GM19023 (cell line): ENCODE measurements at regions not wholly inside any gene's neighbourhood (a gene's known extent, or its start where the extent isn't known, plus 50 kb on each side); places are given as distances from the start of the nearest gene placed in this dataset.
"Not testable (repeated sequence)": the region's sequence is repeated elsewhere in the genome, so short reads cannot be mapped to it uniquely, and the experiment has no call there.

Source experiments
- ATAC-seq: cut with Tn5 transposase; IDR thresholded peaks from one replicate; pipeline ENCODE4 v1.9.1; 2021; ENCODE audit warnings: mild to moderate bottlenecking, moderate library complexity; ENCODE audit not compliant: unreplicated experiment

- no peak for ATAC-seq
Observed at GRCh38 chr1:195294911-195295310, 1313.3 kb downstream of the KCNT2 start.

- ATAC-seq = no peak
Observed at GRCh38 chr1:195278644-195279043, 1329.6 kb downstream of the KCNT2 start.

- ATAC-seq = no peak
Observed at GRCh38 chr1:195275710-195276109, 1332.5 kb downstream of the KCNT2 start.

GRCh38 chr1:195251900-195252299 is 1356.3 kb downstream of the KCNT2 start:
- no peak for ATAC-seq

- no peak for ATAC-seq
Observed at GRCh38 chr1:195243492-195243891, 1364.7 kb downstream of the KCNT2 start.

- ATAC-seq = no peak
Observed at GRCh38 chr1:195241066-195241465, 1367.2 kb downstream of the KCNT2 start.

GRCh38 chr1:195238313-195238712 is 1369.9 kb downstream of the KCNT2 start:
- ATAC-seq = no peak

GRCh38 chr1:195236991-195237889 is 1371.0 kb downstream of the KCNT2 start:
- no peak for ATAC-seq

- no peak for ATAC-seq
Observed at GRCh38 chr1:195218428-195219212, 1389.6 kb downstream of the KCNT2 start.

- ATAC-seq = no peak
Observed at GRCh38 chr1:195202241-195202640, 1406.0 kb downstream of the KCNT2 start.

GRCh38 chr1:195200772-195201171 is 1407.5 kb downstream of the KCNT2 start:
- no peak for ATAC-seq

- no peak for ATAC-seq
Observed at GRCh38 chr1:195197116-195197515, 1411.1 kb downstream of the KCNT2 start.

GRCh38 chr1:195195423-195196057 is 1412.7 kb downstream of the KCNT2 start:
- ATAC-seq = peak; percentile 97

GRCh38 chr1:195193134-195193533 is 1415.1 kb downstream of the KCNT2 start:
- ATAC-seq = no peak

GRCh38 chr1:195188821-195189220 is 1419.4 kb downstream of the KCNT2 start:
- no peak for ATAC-seq

GRCh38 chr1:195186544-195186943 is 1421.7 kb downstream of the KCNT2 start:
- ATAC-seq = no peak

GRCh38 chr1:195185736-195186135 is 1422.5 kb downstream of the KCNT2 start:
- ATAC-seq = no peak

- no peak for ATAC-seq
Observed at GRCh38 chr1:195185321-195185720, 1422.9 kb downstream of the KCNT2 start.

GRCh38 chr1:195173753-195174152 is 1434.5 kb downstream of the KCNT2 start:
- no peak for ATAC-seq

- not testable (repeated sequence) for ATAC-seq
Observed at GRCh38 chr1:195159795-195160194, 1448.4 kb downstream of the KCNT2 start.

- no peak for ATAC-seq
Observed at GRCh38 chr1:195158091-195158490, 1450.1 kb downstream of the KCNT2 start.
